Neural progenitor cell (in vitro differentiated cells): ENCODE measurements at regions not wholly inside any gene's neighbourhood (a gene's known extent, or its start where the extent isn't known, plus 50 kb on each side); places are given as distances from the start of the nearest gene placed in this dataset.

ENCODE experiments used
- DNase-seq: peaks from one replicate; pipeline ENCODE4 v3.0.0-alpha.2; 2016; ENCODE audit warnings: low spot score
- H2AFZ ChIP-seq: fragments of 200-600 bp; sonication (generic); replicated peaks from 2 replicates; pipeline ENCODE4 v1.6.1; 2016; ENCODE audit warnings: antibody characterized with exemption
- H3F3A ChIP-seq: fragments of 200-600 bp; sonication (generic); 2 replicates; pipeline ENCODE4 v1.6.1; 2016; ENCODE audit warnings: antibody characterized with exemption, low read depth
- H3K27ac ChIP-seq: fragments of 200-600 bp; sonication (generic); 2 replicates; pipeline ENCODE4 v1.5.1; 2016; ENCODE audit warnings: mild to moderate bottlenecking
- H3K27me3 ChIP-seq: fragments of 200-600 bp; sonication (generic); 2 replicates; pipeline ENCODE4 v1.6.1; 2016; ENCODE audit warnings: mild to moderate bottlenecking, moderate library complexity
- H3K36me3 ChIP-seq: fragments of 200-600 bp; sonication (generic); 2 replicates; pipeline ENCODE4 v1.5.1; 2016
- H3K4me1 ChIP-seq: fragments of 200-600 bp; sonication (generic); 2 replicates; pipeline ENCODE4 v1.6.1; 2016; ENCODE audit warnings: mixed run types
- H3K4me2 ChIP-seq: fragments of 200-600 bp; sonication (generic); 2 replicates; pipeline ENCODE4 v1.6.1; 2016
- H3K4me3 ChIP-seq: fragments of 200-600 bp; sonication (generic); 2 replicates; pipeline ENCODE4 v1.5.1; 2016
- H3K79me2 ChIP-seq: fragments of 200-600 bp; sonication (generic); 2 replicates; pipeline ENCODE4 v1.6.1; 2016; ENCODE audit warnings: low read depth
- H3K9ac ChIP-seq: fragments of 200-600 bp; sonication (generic); 2 replicates; pipeline ENCODE4 v1.6.1; 2016
- H3K9me3 ChIP-seq: fragments of 200-600 bp; sonication (generic); 2 replicates; pipeline ENCODE4 v1.5.1; 2016; ENCODE audit warnings: low read depth
- H4K20me1 ChIP-seq: fragments of 200-600 bp; sonication (generic); 2 replicates; pipeline ENCODE4 v1.6.1; 2016; ENCODE audit warnings: low read depth
- H3K27ac Mint-ChIP-seq: 3 replicates; pipeline ENCODE4 v1.8.0; 2021; ENCODE audit warnings: mixed read lengths
- H3K27me3 Mint-ChIP-seq: 2 replicates; pipeline ENCODE4 v1.8.0; 2022; ENCODE audit warnings: low read depth, mild to moderate bottlenecking, inconsistent platforms, moderate library complexity, mixed read lengths; ENCODE audit not compliant: insufficient read depth
- H3K36me3 Mint-ChIP-seq: 3 replicates; pipeline ENCODE4 v1.8.0; 2021; ENCODE audit warnings: mixed read lengths
- H3K4me1 Mint-ChIP-seq: 3 replicates; pipeline ENCODE4 v1.8.0; 2021; ENCODE audit warnings: mixed read lengths
- H3K4me3 Mint-ChIP-seq: 3 replicates; pipeline ENCODE4 v1.8.0; 2021; ENCODE audit warnings: mild to moderate bottlenecking, moderate library complexity, mixed read lengths
- H3K9me3 Mint-ChIP-seq: 3 replicates; pipeline ENCODE4 v1.8.0; 2020; ENCODE audit warnings: mixed read lengths
- CTCF ChIP-seq: fragments of 200-600 bp; sonication (generic); IDR thresholded peaks from 2 replicates; pipeline ENCODE4 v1.5.1; 2017; ENCODE audit warnings: antibody characterized with exemption, mild to moderate bottlenecking
- EZH2 ChIP-seq: fragments of 200-600 bp; sonication (generic); IDR thresholded peaks from 2 replicates; pipeline ENCODE4 v1.6.1; 2017; ENCODE audit warnings: antibody characterized with exemption, mild to moderate bottlenecking, moderate library complexity
- EZH2phosphoT487 ChIP-seq: fragments of 200-600 bp; sonication (generic); IDR thresholded peaks from 2 replicates; pipeline ENCODE4 v1.6.1; 2017; ENCODE audit warnings: antibody characterized with exemption

GRCh38 chr13:44163108-44163507 lies 210.5 kb upstream of the SERP2 start:
- H3K9ac ChIP-seq = no peak overlapping the region
- no peaks in the 10 kb centered on the region for H3K4me1 ChIP-seq
- DNase-seq = no peak
- no peak overlapping the region for H3K4me3 ChIP-seq
- no peaks in the 10 kb centered on the region for H3K79me2 ChIP-seq
- Mint-ChIP-seq H3K4me1 (no peaks in the 10 kb centered on the region), H3K27me3 (peaks cover 2% of the 10 kb centered on the region), H3K9me3 (no peaks in the 10 kb centered on the region), H3K27ac (no peak overlapping the region), H3K36me3 (no peaks in the 10 kb centered on the region), H3K4me3 (no peak overlapping the region)
- no peaks in the 10 kb centered on the region for H3K27me3 ChIP-seq
- TF ChIP-seq CTCF = no peak
- TF ChIP-seq EZH2phosphoT487 = no peak
- TF ChIP-seq EZH2 = no peak
- no peak overlapping the region for H3K4me2 ChIP-seq
- no peak overlapping the region for H3K27ac ChIP-seq
- no peaks in the 10 kb centered on the region for H4K20me1 ChIP-seq
- no peak overlapping the region for H2AFZ ChIP-seq
- no peaks in the 10 kb centered on the region for H3K9me3 ChIP-seq
- H3F3A ChIP-seq = no peaks in the 10 kb centered on the region
- H3K36me3 ChIP-seq = no peaks in the 10 kb centered on the region

GRCh38 chr13:44165221-44165888 lies 208.3 kb upstream of the SERP2 start:
- Histone ChIP-seq H2AFZ (no peak overlapping the region), H3K36me3 (no peaks in the 10 kb centered on the region), H3K27me3 (no peaks in the 10 kb centered on the region), H3K4me2 (no peak overlapping the region), H4K20me1 (no peaks in the 10 kb centered on the region), H3K79me2 (no peaks in the 10 kb centered on the region), H3K9me3 (no peaks in the 10 kb centered on the region), H3F3A (no peaks in the 10 kb centered on the region), H3K4me3 (no peak overlapping the region), H3K9ac (no peak overlapping the region), H3K4me1 (no peaks in the 10 kb centered on the region), H3K27ac (no peak overlapping the region)
- H3K9me3 Mint-ChIP-seq = no peaks in the 10 kb centered on the region
- no peak overlapping the region for H3K4me3 Mint-ChIP-seq
- H3K36me3 Mint-ChIP-seq = no peaks in the 10 kb centered on the region
- TF ChIP-seq EZH2phosphoT487 (no peak), EZH2 (no peak), CTCF (no peak)
- H3K4me1 Mint-ChIP-seq = no peaks in the 10 kb centered on the region
- H3K27ac Mint-ChIP-seq = no peak overlapping the region
- peaks cover 3% of the 10 kb centered on the region for H3K27me3 Mint-ChIP-seq
- DNase-seq = no peak

GRCh38 chr13:44165889-44166496 lies 207.6 kb upstream of the SERP2 start:
- H2AFZ ChIP-seq = no peak overlapping the region
- Mint-ChIP-seq H3K27ac (no peak overlapping the region), H3K4me3 (no peak overlapping the region), H3K27me3 (peaks cover 3% of the 10 kb centered on the region), H3K36me3 (no peaks in the 10 kb centered on the region), H3K9me3 (no peaks in the 10 kb centered on the region), H3K4me1 (no peaks in the 10 kb centered on the region)
- no peak overlapping the region for H3K4me2 ChIP-seq
- H3K36me3 ChIP-seq = no peaks in the 10 kb centered on the region
- H3K27ac ChIP-seq = no peak overlapping the region
- TF ChIP-seq CTCF (no peak), EZH2 (no peak), EZH2phosphoT487 (no peak)
- no peaks in the 10 kb centered on the region for H3K9me3 ChIP-seq
- no peak overlapping the region for H3K4me3 ChIP-seq
- no peaks in the 10 kb centered on the region for H3K27me3 ChIP-seq
- no peak for DNase-seq
- no peaks in the 10 kb centered on the region for H3K4me1 ChIP-seq
- no peaks in the 10 kb centered on the region for H3F3A ChIP-seq
- no peaks in the 10 kb centered on the region for H3K79me2 ChIP-seq
- no peaks in the 10 kb centered on the region for H4K20me1 ChIP-seq
- no peak overlapping the region for H3K9ac ChIP-seq
